ENCODE measurements at regions not wholly inside any gene's neighbourhood (a gene's known extent, or its start where the extent isn't known, plus 50 kb on each side); places are given as distances from the start of the nearest gene placed in this dataset.
"Not testable (repeated sequence)": the region's sequence is repeated elsewhere in the genome, so short reads cannot be mapped to it uniquely, and the experiment has no call there.

- peaks cover 5% of the 10 kb centered on the region for H3K36me3 Mint-ChIP-seq (ENCODE audit: low read depth)
- no peak overlapping the region for H3K27ac ChIP-seq (ENCODE audit: low read depth, low read length)
- no peaks in the 10 kb centered on the region for H3K36me3 ChIP-seq (ENCODE audit: control insufficient read depth, insufficient read depth, low read length)
- WGBS, 2 experiments (ENCODE audit: insufficient coverage in 1 of 2, insufficient read length in 1 of 2): 68 to 72% methylated on average over 3 of the region's 3 CpGs
- H3K9me3 ChIP-seq (ENCODE audit: control insufficient read depth, low read length): no peaks in the 10 kb centered on the region
- H3K27ac Mint-ChIP-seq: no peak overlapping the region
- peaks cover 3% of the 10 kb centered on the region for H3K27me3 Mint-ChIP-seq (ENCODE audit: insufficient read depth)
- no peak overlapping the region for H3K9ac ChIP-seq (ENCODE audit: extremely low read depth, low read length, poor library complexity, severe bottlenecking)
- peaks cover 23% of the 10 kb centered on the region for H3K4me1 Mint-ChIP-seq
- H3K9me3 Mint-ChIP-seq: peaks cover 7% of the 10 kb centered on the region
- H3K27me3 ChIP-seq (ENCODE audit: control insufficient read depth, insufficient read depth, low read length, poor library complexity, severe bottlenecking): no peaks in the 10 kb centered on the region
- TF ChIP-seq CTCF (conservative IDR thresholded peaks at IDR 0.05): no peak
- peaks cover 3% of the 10 kb centered on the region for H3K4me1 ChIP-seq (ENCODE audit: control insufficient read depth, insufficient read depth, low read length)
- H3K4me3 Mint-ChIP-seq: no peak overlapping the region
- H3K4me3 ChIP-seq (ENCODE audit: low read length): no peak overlapping the region
- DNase-seq: no peak
Observed at GRCh38 chr1:21381354-21381753, 58.6 kb upstream of the NBPF3 start.

GRCh38 chr1:21380147-21380546 is 59.8 kb upstream of the NBPF3 start:
- not testable (repeated sequence) for H3K27me3 Mint-ChIP-seq (ENCODE audit: insufficient read depth); H3K36me3 ChIP-seq (ENCODE audit: control insufficient read depth, insufficient read depth, low read length); DNase-seq; H3K9me3 Mint-ChIP-seq; H3K4me3 Mint-ChIP-seq; H3K9me3 ChIP-seq (ENCODE audit: control insufficient read depth, low read length); H3K36me3 Mint-ChIP-seq (ENCODE audit: low read depth); H3K9ac ChIP-seq (ENCODE audit: extremely low read depth, low read length, poor library complexity, severe bottlenecking); H3K27ac ChIP-seq (ENCODE audit: low read depth, low read length); H3K4me1 ChIP-seq (ENCODE audit: control insufficient read depth, insufficient read depth, low read length); H3K27ac Mint-ChIP-seq; H3K4me3 ChIP-seq (ENCODE audit: low read length); H3K27me3 ChIP-seq (ENCODE audit: control insufficient read depth, insufficient read depth, low read length, poor library complexity, severe bottlenecking)
- peaks cover 18% of the 10 kb centered on the region for H3K4me1 Mint-ChIP-seq
- WGBS, 2 experiments (ENCODE audit: insufficient coverage in 1 of 2, insufficient read length in 1 of 2): 84 to 85% methylated on average over 5 to 7 of the region's 7 CpGs

GRCh38 chr1:21379571-21379970 is 60.4 kb upstream of the NBPF3 start:
- Histone ChIP-seq H3K36me3 (ENCODE audit: control insufficient read depth, insufficient read depth, low read length) (no peaks in the 10 kb centered on the region), H3K4me3 (ENCODE audit: low read length) (no peak overlapping the region), H3K9me3 (ENCODE audit: control insufficient read depth, low read length) (no peaks in the 10 kb centered on the region), H3K27ac (ENCODE audit: low read depth, low read length) (no peak overlapping the region), H3K9ac (ENCODE audit: extremely low read depth, low read length, poor library complexity, severe bottlenecking) (no peak overlapping the region), H3K27me3 (ENCODE audit: control insufficient read depth, insufficient read depth, low read length, poor library complexity, severe bottlenecking) (no peaks in the 10 kb centered on the region), H3K4me1 (ENCODE audit: control insufficient read depth, insufficient read depth, low read length) (no peaks in the 10 kb centered on the region)
- H3K4me3 Mint-ChIP-seq: no peak overlapping the region
- TF ChIP-seq CTCF (conservative IDR thresholded peaks at IDR 0.05): no peak
- H3K9me3 Mint-ChIP-seq: peaks cover 4% of the 10 kb centered on the region
- H3K27me3 Mint-ChIP-seq (ENCODE audit: insufficient read depth): peaks cover 3% of the 10 kb centered on the region
- no peak for DNase-seq
- H3K27ac Mint-ChIP-seq: no peak overlapping the region
- peaks cover 4% of the 10 kb centered on the region for H3K36me3 Mint-ChIP-seq (ENCODE audit: low read depth)
- H3K4me1 Mint-ChIP-seq: peaks cover 13% of the 10 kb centered on the region

GRCh38 chr1:21378705-21379494 is 61.0 kb upstream of the NBPF3 start:
- no peaks in the 10 kb centered on the region for H3K9me3 ChIP-seq (ENCODE audit: control insufficient read depth, low read length)
- no peak overlapping the region for H3K9ac ChIP-seq (ENCODE audit: extremely low read depth, low read length, poor library complexity, severe bottlenecking)
- H3K27me3 ChIP-seq (ENCODE audit: control insufficient read depth, insufficient read depth, low read length, poor library complexity, severe bottlenecking): no peaks in the 10 kb centered on the region
- Mint-ChIP-seq H3K36me3 (ENCODE audit: low read depth) (peaks cover 4% of the 10 kb centered on the region), H3K4me1 (peaks cover 7% of the 10 kb centered on the region), H3K4me3 (no peak overlapping the region), H3K27me3 (ENCODE audit: insufficient read depth) (peaks cover 3% of the 10 kb centered on the region), H3K9me3 (peaks cover 4% of the 10 kb centered on the region), H3K27ac (no peak overlapping the region)
- no peaks in the 10 kb centered on the region for H3K4me1 ChIP-seq (ENCODE audit: control insufficient read depth, insufficient read depth, low read length)
- no peaks in the 10 kb centered on the region for H3K36me3 ChIP-seq (ENCODE audit: control insufficient read depth, insufficient read depth, low read length)
- no peak overlapping the region for H3K27ac ChIP-seq (ENCODE audit: low read depth, low read length)
- no peak for DNase-seq
- WGBS, 2 experiments (ENCODE audit: insufficient coverage in 1 of 2, insufficient read length in 1 of 2): 95 to 96% methylated on average over 7 to 9 of the region's 9 CpGs
- no peak overlapping the region for H3K4me3 ChIP-seq (ENCODE audit: low read length)
- TF ChIP-seq CTCF (conservative IDR thresholded peaks at IDR 0.05): no peak
